Fibroblast of lung (primary cell): ENCODE measurements at regions not wholly inside any gene's neighbourhood (a gene's known extent, or its start where the extent isn't known, plus 50 kb on each side); places are given as distances from the start of the nearest gene placed in this dataset.

Experiments
- DNase-seq, 2 donors: peaks; one replicate each; pipeline versions ENCODE4 v3.0.0 to v3.0.0-alpha.2; 2010; ENCODE audit warnings: low read depth in 2 of 2
- H2AFZ ChIP-seq: 2 replicates; pipeline ENCODE4 v1.5.1; 2012; ENCODE audit warnings: low read length, control low read depth, inconsistent platforms
- H3K27ac ChIP-seq: 2 replicates; pipeline ENCODE4 v1.5.1; 2011; ENCODE audit warnings: low read length, control low read depth; ENCODE audit not compliant: insufficient read depth
- H3K27me3 ChIP-seq: 2 replicates; pipeline ENCODE4 v1.5.1; 2011; ENCODE audit warnings: mild to moderate bottlenecking, low read length; ENCODE audit not compliant: control insufficient read depth, insufficient read depth
- H3K36me3 ChIP-seq: 2 replicates; pipeline ENCODE4 v1.5.1; 2011; ENCODE audit warnings: low read length; ENCODE audit not compliant: control insufficient read depth, insufficient read depth
- H3K4me1 ChIP-seq: 2 replicates; pipeline ENCODE4 v1.5.1; 2011; ENCODE audit warnings: low read length; ENCODE audit not compliant: control insufficient read depth, insufficient read depth; ENCODE audit errors: extremely low read depth
- H3K4me2 ChIP-seq: 2 replicates; pipeline ENCODE4 v1.5.1; 2011; ENCODE audit warnings: low read length, control low read depth; ENCODE audit not compliant: insufficient read depth; ENCODE audit errors: extremely low read depth
- H3K4me3 ChIP-seq, 4 experiments: fragments of 200-600 bp in 1 of 4; sonication (generic) in 1 of 4; replicated peaks in 1 of 4; 2 replicates each; pipeline ENCODE4 v1.5.1; 2011 to 2016; ENCODE audit warnings: low read length in 4 of 4, low read depth in 3 of 4, mild to moderate bottlenecking in 3 of 4, control low read depth in 2 of 4, inconsistent platforms in 1 of 4, mixed read lengths in 1 of 4; ENCODE audit not compliant: insufficient read depth in 1 of 4; ENCODE audit errors: control extremely low read depth in 1 of 4
- H3K79me2 ChIP-seq: 2 replicates; pipeline ENCODE4 v1.5.1; 2012; ENCODE audit warnings: mild to moderate bottlenecking, low read length, inconsistent platforms; ENCODE audit not compliant: control insufficient read depth, insufficient read depth
- H3K9ac ChIP-seq: 2 replicates; pipeline ENCODE4 v1.5.1; 2011; ENCODE audit warnings: mild to moderate bottlenecking, low read length, control low read depth; ENCODE audit not compliant: insufficient read depth
- H3K9me3 ChIP-seq: 2 replicates; pipeline ENCODE4 v1.5.1; 2012; ENCODE audit warnings: low read depth, low read length; ENCODE audit not compliant: control insufficient read depth, insufficient read depth
- H4K20me1 ChIP-seq: 2 replicates; pipeline ENCODE4 v1.5.1; 2011; ENCODE audit warnings: low read length; ENCODE audit not compliant: control insufficient read depth, insufficient read depth; ENCODE audit errors: extremely low read depth
- EZH2 ChIP-seq: IDR thresholded peaks from 2 replicates; pipeline ENCODE4 v1.5.1; 2012; ENCODE audit warnings: low read length, control low read depth, mild to moderate bottlenecking; ENCODE audit errors: missing control alignments
- TF ChIP-seq, protein P1 (sequence below), 2 donors: IDR thresholded peaks in 1 of 2; conservative IDR thresholded peaks in 1 of 2; 1 replicate in 1 of 2; 2 replicates in 1 of 2; pipeline ENCODE4 v1.5.1; 2011 to 2012; ENCODE audit warnings: low read length in 2 of 2, control low read depth in 1 of 2, inconsistent platforms in 1 of 2, low read depth in 1 of 2, mild to moderate bottlenecking in 1 of 2

DNA sequence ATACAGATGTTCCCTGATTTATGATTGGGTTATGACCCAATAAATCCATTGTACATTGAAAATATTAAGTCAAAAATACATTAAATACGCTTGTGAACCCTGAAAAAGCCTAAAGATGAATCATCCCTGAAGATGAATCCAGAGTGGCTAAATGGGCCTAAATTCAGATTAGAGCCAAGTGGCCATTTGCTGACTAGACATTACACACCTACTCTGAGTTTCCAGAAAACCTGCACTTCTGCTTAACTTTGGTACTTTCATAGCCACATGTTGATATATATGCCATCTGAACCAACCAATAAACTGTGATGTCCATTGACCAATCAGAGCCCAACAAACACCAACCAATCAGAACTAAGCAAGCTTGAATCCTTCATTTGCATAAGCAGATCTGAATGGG lies 106.9 kb downstream of the WT1 start:
- no peaks in the 10 kb centered on the region for H3K9me3 ChIP-seq
- DNase-seq = no peak
- no peaks in the 10 kb centered on the region for H4K20me1 ChIP-seq
- no peak overlapping the region for H2AFZ ChIP-seq
- no peaks in the 10 kb centered on the region for H3K27me3 ChIP-seq
- no peaks in the 10 kb centered on the region for H3K36me3 ChIP-seq
- no peaks in the 10 kb centered on the region for H3K4me1 ChIP-seq
- H3K4me3 ChIP-seq = no peak overlapping the region
- no peaks in the 10 kb centered on the region for H3K79me2 ChIP-seq
- H3K27ac ChIP-seq = no peak overlapping the region
- H3K9ac ChIP-seq = no peak overlapping the region
- TF ChIP-seq, protein P1, sequence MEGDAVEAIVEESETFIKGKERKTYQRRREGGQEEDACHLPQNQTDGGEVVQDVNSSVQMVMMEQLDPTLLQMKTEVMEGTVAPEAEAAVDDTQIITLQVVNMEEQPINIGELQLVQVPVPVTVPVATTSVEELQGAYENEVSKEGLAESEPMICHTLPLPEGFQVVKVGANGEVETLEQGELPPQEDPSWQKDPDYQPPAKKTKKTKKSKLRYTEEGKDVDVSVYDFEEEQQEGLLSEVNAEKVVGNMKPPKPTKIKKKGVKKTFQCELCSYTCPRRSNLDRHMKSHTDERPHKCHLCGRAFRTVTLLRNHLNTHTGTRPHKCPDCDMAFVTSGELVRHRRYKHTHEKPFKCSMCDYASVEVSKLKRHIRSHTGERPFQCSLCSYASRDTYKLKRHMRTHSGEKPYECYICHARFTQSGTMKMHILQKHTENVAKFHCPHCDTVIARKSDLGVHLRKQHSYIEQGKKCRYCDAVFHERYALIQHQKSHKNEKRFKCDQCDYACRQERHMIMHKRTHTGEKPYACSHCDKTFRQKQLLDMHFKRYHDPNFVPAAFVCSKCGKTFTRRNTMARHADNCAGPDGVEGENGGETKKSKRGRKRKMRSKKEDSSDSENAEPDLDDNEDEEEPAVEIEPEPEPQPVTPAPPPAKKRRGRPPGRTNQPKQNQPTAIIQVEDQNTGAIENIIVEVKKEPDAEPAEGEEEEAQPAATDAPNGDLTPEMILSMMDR (conservative IDR thresholded peaks at IDR 0.05 in 1 of 2, IDR thresholded peaks at IDR 0.05 in 1 of 2; ENCODE audit: low read depth in 1 of 2, low read length in 2 of 2) = no peak
- TF ChIP-seq EZH2 = no peak
- no peak overlapping the region for H3K4me2 ChIP-seq

DNA sequence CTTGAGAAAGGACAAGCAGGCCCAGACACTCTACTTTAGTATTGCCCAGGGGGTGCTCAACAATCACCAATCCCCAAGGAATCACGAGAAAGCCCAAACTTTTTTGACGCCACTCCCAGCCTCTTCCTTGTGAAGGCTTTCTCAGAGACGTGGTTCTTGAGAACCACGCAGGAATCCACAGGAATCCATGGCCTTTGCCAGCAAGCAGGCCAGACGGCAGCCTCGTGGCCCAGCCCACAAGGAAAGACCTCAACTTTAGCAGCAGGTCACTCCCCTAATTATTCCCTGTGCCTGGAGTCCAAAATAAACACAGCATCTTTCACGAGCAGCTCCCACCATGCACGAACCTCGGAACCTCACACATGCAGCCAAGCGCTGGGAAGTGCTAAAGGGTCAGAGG lies 104.2 kb downstream of the WT1 start:
- Histone ChIP-seq H4K20me1 (no peaks in the 10 kb centered on the region), H3K9ac (no peak overlapping the region), H3K79me2 (no peaks in the 10 kb centered on the region), H3K4me1 (no peaks in the 10 kb centered on the region), H3K9me3 (no peaks in the 10 kb centered on the region), H3K4me2 (no peak overlapping the region), H3K4me3 (no peak overlapping the region), H2AFZ (no peak overlapping the region), H3K27ac (no peak overlapping the region), H3K36me3 (no peaks in the 10 kb centered on the region), H3K27me3 (no peaks in the 10 kb centered on the region)
- TF ChIP-seq, protein P1 (conservative IDR thresholded peaks at IDR 0.05 in 1 of 2, IDR thresholded peaks at IDR 0.05 in 1 of 2; ENCODE audit: low read depth in 1 of 2, low read length in 2 of 2) = no peak
- TF ChIP-seq EZH2 = no peak
- peak in 1 of 2 donors; percentile 37 for DNase-seq

DNA sequence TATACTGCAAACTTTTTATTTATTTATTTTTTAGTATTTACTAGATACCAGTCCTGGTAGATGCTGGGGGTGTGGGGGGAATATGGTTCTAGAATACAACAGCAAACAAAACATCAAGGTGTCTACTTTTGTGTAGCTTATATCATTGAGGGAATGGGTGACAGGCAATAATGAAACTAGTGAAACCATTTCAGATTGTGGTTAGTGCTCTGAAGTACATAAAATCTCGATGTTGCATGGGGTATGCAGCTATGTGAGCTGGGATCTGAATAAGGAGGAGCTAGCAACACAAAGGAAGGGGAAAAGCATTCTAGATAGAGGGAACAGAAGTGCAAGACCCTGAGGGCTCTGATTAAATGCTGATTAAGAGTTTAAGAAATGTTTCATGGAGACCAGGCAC lies 103.5 kb downstream of the WT1 start:
- Histone ChIP-seq H3K36me3 (no peaks in the 10 kb centered on the region), H3K27ac (no peak overlapping the region), H3K4me2 (no peak overlapping the region), H3K9me3 (no peaks in the 10 kb centered on the region), H3K79me2 (no peaks in the 10 kb centered on the region), H3K4me1 (no peaks in the 10 kb centered on the region), H3K4me3 (no peak overlapping the region), H4K20me1 (no peaks in the 10 kb centered on the region), H2AFZ (no peak overlapping the region), H3K27me3 (no peaks in the 10 kb centered on the region), H3K9ac (no peak overlapping the region)
- TF ChIP-seq, protein P1 (conservative IDR thresholded peaks at IDR 0.05 in 1 of 2, IDR thresholded peaks at IDR 0.05 in 1 of 2; ENCODE audit: low read depth in 1 of 2, low read length in 2 of 2) = no peak
- no peak for TF ChIP-seq EZH2
- DNase-seq = no peak
